MCF 10A (cell line): ENCODE measurements at regions not wholly inside any gene's neighbourhood (a gene's known extent, or its start where the extent isn't known, plus 50 kb on each side); places are given as distances from the start of the nearest gene placed in this dataset.

Experiments used
- BruUV-seq: library from RNA; stranded (reverse); fragments of 400-500 nt; replicated peaks from 2 replicates; lab custom pipeline; 2021; lab: Mats Ljungman, UMichigan
- CTCF ChIA-PET: fragments of 300-600 bp; sonication (Branson Sonifier 250); formaldehyde crosslinking; extraction: SDS; loops from one replicate; lab custom pipeline; 2021; ENCODE audit warnings: antibody characterized with exemption, inconsistent platforms; lab: Yijun Ruan, JAX
- POLR2A ChIA-PET: fragments of 300-600, 350-650 bp; sonication (Branson Sonifier 250); formaldehyde crosslinking; extraction: SDS; loops from one replicate; lab custom pipeline; 2020; ENCODE audit warnings: antibody characterized with exemption, inconsistent platforms; lab: Yijun Ruan, JAX
- DNase-seq: peaks from one replicate; pipeline ENCODE4 v3.0.0-alpha.2; 2018; ENCODE audit not compliant: unreplicated experiment
- H3K27ac Mint-ChIP-seq: one replicate; pipeline ENCODE4 v1.8.0; 2022; ENCODE audit warnings: mild to moderate bottlenecking, low read depth, mixed read lengths; ENCODE audit not compliant: unreplicated experiment
- H3K27me3 Mint-ChIP-seq: one replicate; pipeline ENCODE4 v1.8.0; 2022; ENCODE audit warnings: mixed read lengths; ENCODE audit not compliant: insufficient read depth, unreplicated experiment
- H3K36me3 Mint-ChIP-seq: one replicate; pipeline ENCODE4 v1.8.0; 2022; ENCODE audit warnings: mild to moderate bottlenecking, moderate library complexity, mixed read lengths; ENCODE audit not compliant: insufficient read depth, unreplicated experiment
- H3K4me1 Mint-ChIP-seq: one replicate; pipeline ENCODE4 v1.8.0; 2022; ENCODE audit warnings: mixed read lengths; ENCODE audit not compliant: insufficient read depth, unreplicated experiment
- H3K4me3 Mint-ChIP-seq: one replicate; pipeline ENCODE4 v1.8.0; 2022; ENCODE audit warnings: mild to moderate bottlenecking, moderate library complexity, mixed read lengths; ENCODE audit not compliant: unreplicated experiment
- H3K9me3 Mint-ChIP-seq: one replicate; pipeline ENCODE4 v1.8.0; 2022; ENCODE audit warnings: mixed read lengths; ENCODE audit not compliant: unreplicated experiment
- intact Hi-C: fragments of 100-400 bp; cut with micrococcal nuclease; formaldehyde crosslinking; loops from 2 replicates; pipeline ENCODE4 v1.14.1; 2022
- TF ChIP-seq, protein P1 (sequence below): fragments of 200-600 bp; IDR thresholded peaks from one replicate; pipeline ENCODE4 v1.8.0; 2022; ENCODE audit warnings: antibody characterized with exemption, mild to moderate bottlenecking; ENCODE audit not compliant: unreplicated experiment

DNA sequence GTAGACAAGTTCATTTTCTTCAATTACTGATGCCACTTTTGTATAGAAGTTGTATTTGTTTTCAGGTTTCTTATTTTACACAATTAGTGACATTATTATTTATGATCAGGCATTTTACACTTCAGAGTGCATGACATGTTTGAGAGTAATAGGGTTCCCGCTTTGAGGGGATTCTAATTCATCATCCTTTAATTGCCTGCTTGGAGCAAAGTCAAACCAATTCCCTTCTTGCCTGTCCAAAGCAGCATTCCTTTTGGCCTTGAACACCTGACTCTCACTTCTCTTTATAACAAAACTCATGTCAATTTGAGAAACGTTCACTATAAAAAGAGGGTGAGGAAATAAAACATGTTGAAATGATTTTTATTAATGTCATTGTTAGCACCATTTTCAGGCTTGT, 1149.4 kb downstream of the NXPH1 start:
- H3K36me3 Mint-ChIP-seq = no peaks in the 10 kb centered on the region

DNA sequence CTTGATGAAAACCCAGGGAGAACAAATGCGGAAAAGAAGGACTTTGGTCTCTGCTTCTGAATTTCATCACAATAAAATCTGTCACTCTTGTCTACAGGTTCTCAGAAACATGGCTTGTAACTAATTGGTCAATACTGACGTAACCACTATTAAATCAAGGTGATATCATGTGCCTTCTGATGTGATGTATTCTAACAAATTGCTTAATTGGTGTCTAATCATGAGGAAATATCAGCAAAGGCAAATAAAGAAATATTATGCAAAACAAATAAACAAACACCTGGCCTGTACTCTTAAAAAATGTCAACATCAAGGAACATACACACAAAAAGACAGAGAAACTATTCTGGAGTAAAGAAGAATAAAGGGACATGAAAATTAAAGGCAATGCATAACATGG, 1165.0 kb downstream of the NXPH1 start:
- CTCF ChIA-PET = no interaction called here
- no peaks in the 10 kb centered on the region for H3K36me3 Mint-ChIP-seq
- DNase-seq = no peak
- no peak overlapping the region for H3K27ac Mint-ChIP-seq
- BruUV-seq = no TSS peak
- no peak overlapping the region for H3K4me3 Mint-ChIP-seq
- H3K4me1 Mint-ChIP-seq = no peaks in the 10 kb centered on the region
- H3K9me3 Mint-ChIP-seq = no peaks in the 10 kb centered on the region
- intact Hi-C loops = loop anchor here (2.0 kb wide), 1 partner anchor 52 kb away; no protein-coding TSS in a partner anchor
- TF ChIP-seq, protein P1, sequence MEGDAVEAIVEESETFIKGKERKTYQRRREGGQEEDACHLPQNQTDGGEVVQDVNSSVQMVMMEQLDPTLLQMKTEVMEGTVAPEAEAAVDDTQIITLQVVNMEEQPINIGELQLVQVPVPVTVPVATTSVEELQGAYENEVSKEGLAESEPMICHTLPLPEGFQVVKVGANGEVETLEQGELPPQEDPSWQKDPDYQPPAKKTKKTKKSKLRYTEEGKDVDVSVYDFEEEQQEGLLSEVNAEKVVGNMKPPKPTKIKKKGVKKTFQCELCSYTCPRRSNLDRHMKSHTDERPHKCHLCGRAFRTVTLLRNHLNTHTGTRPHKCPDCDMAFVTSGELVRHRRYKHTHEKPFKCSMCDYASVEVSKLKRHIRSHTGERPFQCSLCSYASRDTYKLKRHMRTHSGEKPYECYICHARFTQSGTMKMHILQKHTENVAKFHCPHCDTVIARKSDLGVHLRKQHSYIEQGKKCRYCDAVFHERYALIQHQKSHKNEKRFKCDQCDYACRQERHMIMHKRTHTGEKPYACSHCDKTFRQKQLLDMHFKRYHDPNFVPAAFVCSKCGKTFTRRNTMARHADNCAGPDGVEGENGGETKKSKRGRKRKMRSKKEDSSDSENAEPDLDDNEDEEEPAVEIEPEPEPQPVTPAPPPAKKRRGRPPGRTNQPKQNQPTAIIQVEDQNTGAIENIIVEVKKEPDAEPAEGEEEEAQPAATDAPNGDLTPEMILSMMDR = no peak
- POLR2A ChIA-PET = no interaction called here
- peaks cover 44% of the 10 kb centered on the region for H3K27me3 Mint-ChIP-seq

More for the DNA sequence above, 1149.4 kb downstream of the NXPH1 start:
- Mint-ChIP-seq H3K27ac (no peak overlapping the region), H3K9me3 (no peaks in the 10 kb centered on the region), H3K27me3 (peaks cover 12% of the 10 kb centered on the region), H3K4me3 (no peak overlapping the region), H3K4me1 (no peaks in the 10 kb centered on the region)
- ChIA-PET POLR2A (no interaction called here), CTCF (no interaction called here)
- TF ChIP-seq, protein P1 = no peak
- no peak for DNase-seq
- no TSS peak for BruUV-seq
- intact Hi-C loops = no loop called here

DNA sequence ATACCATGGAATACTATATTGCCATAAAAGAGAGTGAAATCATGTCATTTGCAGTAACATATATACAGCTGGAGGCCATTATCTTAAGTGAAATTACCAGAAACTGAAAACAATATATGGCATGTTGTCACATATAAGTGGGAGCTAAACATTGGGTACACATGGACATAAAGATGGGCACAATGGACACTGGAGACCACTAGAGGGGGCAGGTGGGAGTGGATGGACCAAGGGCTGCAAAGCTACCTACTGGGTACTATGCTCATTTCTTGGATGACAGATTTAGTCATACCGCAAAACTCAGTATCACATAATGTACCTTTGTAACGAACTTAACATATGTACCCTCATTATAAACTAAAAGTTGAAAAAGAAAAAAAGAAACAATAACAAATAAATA, 1167.6 kb downstream of the NXPH1 start:
- no peaks in the 10 kb centered on the region for H3K36me3 Mint-ChIP-seq
- no peaks in the 10 kb centered on the region for H3K9me3 Mint-ChIP-seq

DNA sequence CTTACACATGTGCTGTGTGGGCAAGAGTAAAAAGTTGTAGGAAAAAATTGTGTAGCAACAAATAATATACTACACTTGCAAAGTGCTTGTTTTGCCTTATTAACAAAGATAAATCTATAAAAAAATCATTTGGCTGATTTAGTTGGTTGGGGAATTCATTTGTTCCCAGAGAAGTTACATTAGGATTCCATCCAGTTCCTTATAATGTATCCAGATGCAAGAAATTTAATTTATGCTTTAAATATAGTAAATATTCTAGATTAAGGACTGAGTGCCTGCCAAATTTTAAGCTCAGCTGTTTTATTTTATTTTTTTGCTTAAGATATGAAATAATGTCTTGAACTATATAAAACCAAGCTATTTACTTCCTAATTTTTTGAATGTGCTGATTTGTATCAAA, 1169.9 kb downstream of the NXPH1 start:
- intact Hi-C loops = no loop called here
- Mint-ChIP-seq H3K4me1 (no peaks in the 10 kb centered on the region), H3K27ac (no peak overlapping the region), H3K4me3 (no peak overlapping the region), H3K27me3 (peaks cover 7% of the 10 kb centered on the region), H3K9me3 (no peaks in the 10 kb centered on the region), H3K36me3 (no peaks in the 10 kb centered on the region)
- ChIA-PET POLR2A (no interaction called here), CTCF (no interaction called here)
- no peak for DNase-seq
- no TSS peak for BruUV-seq
- TF ChIP-seq, protein P1 = no peak

More for the DNA sequence above, 1167.6 kb downstream of the NXPH1 start:
- POLR2A ChIA-PET = no interaction called here
- TF ChIP-seq, protein P1 = no peak
- Mint-ChIP-seq H3K27me3 (peaks cover 28% of the 10 kb centered on the region), H3K4me1 (no peaks in the 10 kb centered on the region), H3K4me3 (no peak overlapping the region), H3K27ac (no peak overlapping the region)
- CTCF ChIA-PET = no interaction called here
- BruUV-seq = no TSS peak
- intact Hi-C loops = no loop called here
- DNase-seq = peak; percentile 9
